ENCODE measurements at regions not wholly inside any gene's neighbourhood (a gene's known extent, or its start where the extent isn't known, plus 50 kb on each side); places are given as distances from the start of the nearest gene placed in this dataset.

- DNase-seq, result no peak
These were observed 87.2 kb downstream of the SPRING1 start for GRCh38 chr12:116650585-116651087.

GRCh38 chr12:116650062-116650461, 87.8 kb downstream of the SPRING1 start:
- DNase-seq, result no peak

- no peak for DNase-seq
These were observed 88.6 kb downstream of the MAP1LC3B2 start for GRCh38 chr12:116647813-116648212.

GRCh38 chr12:116646901-116647300, 87.7 kb downstream of the MAP1LC3B2 start:
- no peak for DNase-seq

- DNase-seq, result no peak
These were observed 85.6 kb downstream of the MAP1LC3B2 start for GRCh38 chr12:116644806-116645205.

DNA sequence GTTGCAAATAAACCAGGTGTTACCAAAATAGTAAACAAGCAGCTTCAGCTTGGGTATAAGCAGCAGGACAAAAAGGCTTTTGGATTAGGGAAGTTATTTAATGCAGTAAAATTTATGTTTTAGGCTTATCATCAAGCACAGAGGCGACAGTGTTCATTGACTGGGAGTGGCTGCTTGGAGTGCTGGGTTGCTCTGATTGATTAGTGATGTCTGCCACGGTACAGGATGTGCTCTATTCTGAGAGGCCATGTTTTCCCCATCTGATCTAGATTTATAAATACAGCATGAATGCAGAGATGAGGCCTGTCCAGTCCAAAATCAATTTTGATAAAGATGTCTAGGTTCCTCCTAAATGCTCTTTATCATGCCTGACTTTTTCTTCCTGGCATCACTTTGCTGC, 83.5 kb downstream of the MAP1LC3B2 start:
- no peak for DNase-seq

DNA sequence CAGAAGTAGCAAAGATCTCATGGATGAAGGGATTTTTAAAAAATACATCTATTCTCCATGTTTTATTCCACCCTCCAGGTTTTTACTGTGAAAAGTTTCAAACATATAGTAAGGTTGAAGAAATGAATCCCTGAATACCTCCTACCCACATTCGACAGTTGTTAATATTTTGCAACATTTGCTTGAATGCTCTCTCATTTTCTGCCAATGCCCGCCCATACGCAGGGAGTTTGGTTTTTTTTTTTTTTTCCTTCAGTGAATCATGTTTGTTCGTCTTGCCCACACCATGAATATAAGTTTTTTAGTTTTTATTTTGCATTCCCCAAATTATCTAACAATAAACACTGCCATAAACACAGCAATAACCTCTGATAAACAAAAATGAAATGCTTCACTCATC, 82.9 kb downstream of the MAP1LC3B2 start:
- DNase-seq, result no peak

DNA sequence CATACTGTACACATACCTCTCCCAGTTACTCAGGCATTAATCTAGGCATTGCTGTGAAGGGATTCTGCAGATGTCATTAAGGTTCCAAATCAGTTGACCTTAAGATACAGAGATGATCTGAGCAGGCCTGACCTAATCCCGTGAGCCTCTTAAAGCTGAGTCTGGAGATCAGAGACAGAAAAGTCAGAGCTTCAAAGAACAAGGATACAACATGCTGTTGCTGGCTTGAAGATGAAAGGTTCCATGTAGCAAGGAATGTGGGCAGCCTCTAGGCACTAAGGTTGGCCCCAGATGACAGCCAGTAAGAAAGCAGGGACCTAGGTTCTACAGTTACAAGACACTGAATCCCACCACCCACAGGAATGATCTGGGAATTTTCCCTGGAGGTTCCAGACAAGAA, 81.1 kb downstream of the MAP1LC3B2 start:
- no peak for DNase-seq

DNA sequence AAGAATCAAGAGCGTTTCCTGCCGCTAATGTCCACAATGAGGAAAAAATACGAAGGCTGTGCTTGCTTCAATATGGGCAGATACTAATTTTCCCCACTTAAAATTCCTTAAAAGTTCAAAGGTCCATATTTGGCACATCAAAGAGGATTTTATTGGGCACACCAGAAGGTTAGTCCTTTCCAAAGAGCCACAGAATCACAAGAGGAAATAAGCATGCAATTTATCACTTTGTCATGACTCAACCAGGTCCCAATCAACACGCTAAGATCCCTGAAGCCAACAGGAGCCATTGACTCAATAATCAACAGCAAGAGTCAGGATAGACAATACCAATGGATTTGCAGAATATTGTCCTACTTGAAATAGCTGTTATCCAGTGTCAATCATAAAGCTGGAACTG, 80.6 kb downstream of the MAP1LC3B2 start:
- DNase-seq, result no peak

DNA sequence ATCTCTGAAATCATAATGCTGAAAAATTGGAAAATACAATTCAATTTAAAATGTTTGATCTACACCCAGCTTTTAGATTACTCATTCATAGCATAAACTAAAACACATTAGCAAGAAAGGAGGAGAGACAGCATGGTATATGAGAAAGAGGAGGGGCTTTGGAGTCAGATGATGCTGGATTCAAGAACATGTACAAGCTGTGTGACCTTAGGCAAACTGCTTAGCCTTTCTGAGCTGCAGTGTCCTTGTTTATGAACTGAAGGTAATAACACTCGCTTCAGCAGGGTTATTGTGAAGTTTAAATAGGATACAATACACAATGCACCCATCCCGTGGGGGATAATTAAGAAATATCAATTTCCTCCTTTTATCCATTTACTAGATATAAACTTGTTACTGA, 79.2 kb downstream of the MAP1LC3B2 start:
- DNase-seq, result no peak

DNA sequence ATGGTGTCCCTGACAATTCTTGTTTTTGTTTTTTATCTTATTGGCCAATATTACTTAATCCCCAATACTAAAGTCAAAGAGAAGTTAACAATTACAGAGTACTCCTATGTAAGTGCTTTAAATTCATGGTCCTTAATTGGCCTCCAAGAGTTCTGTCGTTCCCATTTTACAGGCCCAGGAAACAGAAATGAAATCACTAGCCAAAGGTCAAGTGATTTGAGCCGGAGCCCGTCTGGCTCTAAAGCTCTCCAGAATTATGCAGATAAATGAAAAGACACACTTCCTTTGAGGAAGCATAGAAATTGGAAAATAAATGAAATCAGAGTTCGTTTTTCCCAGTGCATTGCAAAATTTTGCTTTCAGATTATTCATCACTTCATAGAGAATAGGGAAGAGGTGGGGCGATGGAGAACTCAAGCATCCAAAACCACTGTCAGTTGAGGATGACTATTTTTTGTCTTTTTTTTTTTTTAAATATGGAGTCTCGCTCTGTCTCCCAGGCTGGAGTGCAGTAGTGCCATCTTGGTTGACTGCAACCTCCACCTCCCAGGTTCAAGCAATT, 78.5 kb downstream of the MAP1LC3B2 start:
- no peak for DNase-seq

DNA sequence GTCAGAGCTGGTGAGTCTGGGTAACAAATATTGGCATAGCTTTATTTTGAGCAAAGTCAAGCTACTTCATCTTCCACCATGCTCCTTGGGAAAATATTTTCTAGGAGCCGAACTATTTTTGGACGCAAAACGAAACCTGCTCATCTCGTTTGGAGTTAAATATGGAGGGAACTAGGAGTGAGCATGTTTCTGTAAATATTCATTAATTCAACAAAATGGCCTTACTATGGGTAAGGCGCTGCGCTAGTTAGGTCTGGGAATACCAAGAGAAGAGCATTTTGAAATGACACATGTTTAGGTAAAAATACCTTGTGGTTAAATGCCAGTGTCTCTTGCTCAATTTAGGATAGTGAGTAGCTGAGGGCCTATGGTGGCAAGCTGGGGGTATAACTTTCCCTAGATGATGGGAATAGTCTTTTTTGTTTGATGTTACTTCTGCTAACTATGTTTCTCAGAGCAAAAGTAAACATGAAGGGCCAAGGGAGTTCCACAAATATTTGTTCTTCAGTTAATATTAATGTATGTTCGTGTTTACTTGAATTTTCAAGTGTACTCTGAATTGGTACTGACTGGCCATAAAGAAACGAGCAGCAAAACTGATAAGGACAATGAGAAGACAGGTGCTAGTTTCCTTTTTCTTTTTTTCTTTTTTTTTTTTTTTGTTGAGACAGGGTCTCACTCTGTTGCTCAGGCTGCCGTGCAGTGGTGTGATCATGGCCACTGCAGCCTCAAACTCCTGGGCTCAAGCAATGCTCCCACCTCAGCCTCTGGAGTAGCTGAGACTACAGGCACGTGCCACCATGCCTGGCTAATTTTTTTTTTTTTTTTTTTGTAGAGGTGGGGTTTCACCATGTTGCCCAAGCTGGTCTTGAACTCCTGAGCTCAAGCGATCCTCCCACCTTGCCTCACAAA, 77.7 kb downstream of the MAP1LC3B2 start:
- no peak for DNase-seq

- DNase-seq, result no peak
These were observed 76.3 kb downstream of the MAP1LC3B2 start for GRCh38 chr12:116635487-116635886.

DNA sequence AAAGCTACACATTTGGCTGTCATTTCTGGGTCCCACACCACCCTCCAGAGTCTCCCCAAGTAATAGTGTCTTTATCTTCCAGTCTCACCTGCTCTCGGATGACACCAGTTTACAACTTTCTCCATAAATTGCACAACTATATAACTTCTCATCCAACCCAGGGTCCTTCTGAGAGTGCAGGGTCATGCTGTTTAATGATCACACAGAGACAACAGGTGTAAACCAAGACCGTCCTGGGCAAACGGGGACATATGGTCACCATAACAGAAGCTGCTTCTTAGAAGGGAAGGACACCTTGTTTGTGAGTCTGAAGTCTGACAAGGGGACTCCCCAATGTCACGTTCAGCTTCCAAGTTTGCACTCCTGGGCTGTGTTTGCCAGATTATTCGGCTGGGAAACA, 74.3 kb downstream of the MAP1LC3B2 start:
- DNase-seq, result no peak

DNA sequence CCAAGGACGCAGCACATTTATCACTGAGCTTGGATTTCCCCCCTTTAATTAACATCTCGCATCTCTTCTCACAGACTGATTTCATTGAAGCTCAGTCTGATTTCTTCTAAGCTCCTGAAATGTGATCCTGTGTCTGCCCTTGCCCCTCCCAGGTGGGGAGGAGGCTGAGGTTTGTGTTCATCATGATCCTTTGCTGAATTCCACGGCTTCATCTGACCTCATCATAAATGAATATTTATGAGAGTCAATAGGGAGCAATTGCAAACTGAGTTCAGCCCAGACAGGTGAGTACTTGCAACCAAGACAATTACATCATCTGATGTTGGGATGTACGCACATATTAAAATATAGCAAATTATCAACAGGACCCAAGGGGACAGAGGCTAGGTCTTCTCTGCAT, 72.4 kb downstream of the MAP1LC3B2 start:
- DNase-seq, result no peak

DNA sequence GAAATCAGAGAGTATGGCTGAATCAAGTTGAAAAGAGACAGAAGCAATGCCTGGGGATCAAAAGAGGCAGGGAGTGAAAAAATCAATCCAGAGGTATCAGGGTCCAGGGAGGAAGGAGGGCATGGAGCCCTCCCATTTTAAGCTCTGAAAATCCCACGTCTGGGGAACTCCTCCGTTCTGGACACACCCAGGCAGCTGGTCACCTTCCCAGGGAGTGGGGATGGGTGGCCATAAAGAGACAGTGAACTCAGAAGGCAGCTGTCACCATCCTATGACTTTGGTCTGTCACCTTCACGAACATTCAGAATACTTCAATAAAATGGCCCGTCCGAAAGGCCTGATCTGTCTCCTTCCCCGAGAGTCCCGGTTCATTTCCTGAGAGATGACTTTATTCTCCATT, 71.6 kb downstream of the MAP1LC3B2 start:
- no peak for DNase-seq

- DNase-seq, result no peak
These were observed 70.3 kb downstream of the MAP1LC3B2 start for GRCh38 chr12:116629480-116629879.

- DNase-seq, result no peak
These were observed 69.8 kb downstream of the MAP1LC3B2 start for GRCh38 chr12:116628989-116629388.

- DNase-seq, result no peak
These were observed 69.2 kb downstream of the MAP1LC3B2 start for GRCh38 chr12:116628450-116628793.

Measured in stimulated activated CD4-positive, alpha-beta T cell treated with anti-CD3 and anti-CD28 coated beads, Interleukin-1b, Interleukin-23, amount 100 ng/mL, for 48 hours (primary cell).